Fibroblast of skin of right biceps (primary cell): ENCODE measurements at regions not wholly inside any gene's neighbourhood (a gene's known extent, or its start where the extent isn't known, plus 50 kb on each side); places are given as distances from the start of the nearest gene placed in this dataset.

Experiments
- DNase-seq: peaks from one replicate; pipeline ENCODE4 v3.0.0-alpha.2; 2013

- DNase-seq: peak; percentile 86
These were observed 51.1 kb upstream of the SNX2 start for GRCh38 chr5:122723606-122724352.
